ENCODE measurements at regions not wholly inside any gene's neighbourhood (a gene's known extent, or its start where the extent isn't known, plus 50 kb on each side); places are given as distances from the start of the nearest gene placed in this dataset.

DNA sequence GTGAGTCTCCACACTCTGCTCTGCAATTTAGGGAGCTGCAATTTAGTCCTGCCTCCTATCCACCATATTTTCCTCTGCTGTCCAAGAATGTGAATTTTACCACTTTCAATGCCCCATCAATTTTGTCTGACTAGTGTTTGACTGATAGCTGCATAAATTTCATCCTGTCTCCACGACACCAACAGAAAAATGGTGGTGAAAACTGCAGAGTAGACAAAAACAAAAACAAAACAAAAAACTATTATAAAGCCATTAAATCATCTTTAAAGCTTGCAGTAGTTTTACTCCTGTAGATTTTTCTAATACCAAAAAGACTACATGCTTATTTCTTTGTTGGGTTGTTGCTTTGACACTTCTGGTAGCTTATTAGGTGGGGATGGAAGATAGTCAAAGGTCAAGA, 322.0 kb downstream of the PAX1 start:
- intact Hi-C loops (cut with micrococcal nuclease; ENCODE audit: unreplicated experiment) = no loop called here
- Histone ChIP-seq H2AFZ (no peak overlapping the region), H3K27me3 (ENCODE audit: insufficient read depth, low read depth) (no peaks in the 10 kb centered on the region), H4K20me1 (ENCODE audit: insufficient read depth) (no peaks in the 10 kb centered on the region), H3K9me3 (ENCODE audit: insufficient read depth, low read depth) (no peaks in the 10 kb centered on the region; the same call in 1 of the 2 replicates), H3K79me2 (ENCODE audit: low read depth) (no peaks in the 10 kb centered on the region), H3K4me1 (replicated peaks; ENCODE audit: insufficient read depth) (no peaks in the 10 kb centered on the region), H3K9me2 (ENCODE audit: insufficient read depth) (no peaks in the 10 kb centered on the region), H3K4me2 (no peak overlapping the region), H3K4me3 (no peak overlapping the region), H3K36me3 (ENCODE audit: low read depth) (no peaks in the 10 kb centered on the region), H3F3A (ENCODE audit: insufficient read depth, low read depth) (no peaks in the 10 kb centered on the region), H3K27ac (no peak overlapping the region)
- DNase-seq = no peak
- ChIA-PET POLR2A (ENCODE audit: unreplicated experiment) (no interaction called here), CTCF (no interaction called here)
- no TSS peak for BruUV-seq (replicated peaks)
- TF ChIP-seq, protein P1, sequence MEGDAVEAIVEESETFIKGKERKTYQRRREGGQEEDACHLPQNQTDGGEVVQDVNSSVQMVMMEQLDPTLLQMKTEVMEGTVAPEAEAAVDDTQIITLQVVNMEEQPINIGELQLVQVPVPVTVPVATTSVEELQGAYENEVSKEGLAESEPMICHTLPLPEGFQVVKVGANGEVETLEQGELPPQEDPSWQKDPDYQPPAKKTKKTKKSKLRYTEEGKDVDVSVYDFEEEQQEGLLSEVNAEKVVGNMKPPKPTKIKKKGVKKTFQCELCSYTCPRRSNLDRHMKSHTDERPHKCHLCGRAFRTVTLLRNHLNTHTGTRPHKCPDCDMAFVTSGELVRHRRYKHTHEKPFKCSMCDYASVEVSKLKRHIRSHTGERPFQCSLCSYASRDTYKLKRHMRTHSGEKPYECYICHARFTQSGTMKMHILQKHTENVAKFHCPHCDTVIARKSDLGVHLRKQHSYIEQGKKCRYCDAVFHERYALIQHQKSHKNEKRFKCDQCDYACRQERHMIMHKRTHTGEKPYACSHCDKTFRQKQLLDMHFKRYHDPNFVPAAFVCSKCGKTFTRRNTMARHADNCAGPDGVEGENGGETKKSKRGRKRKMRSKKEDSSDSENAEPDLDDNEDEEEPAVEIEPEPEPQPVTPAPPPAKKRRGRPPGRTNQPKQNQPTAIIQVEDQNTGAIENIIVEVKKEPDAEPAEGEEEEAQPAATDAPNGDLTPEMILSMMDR (conservative IDR thresholded peaks at IDR 0.05) = no peak

GRCh38 chr20:22020201-22020600, 314.7 kb downstream of the PAX1 start:
- intact Hi-C loops (cut with micrococcal nuclease; ENCODE audit: unreplicated experiment) = no loop called here
- H2AFZ ChIP-seq = no peak overlapping the region
- H3F3A ChIP-seq (ENCODE audit: insufficient read depth, low read depth) = no peaks in the 10 kb centered on the region
- peaks cover 11% of the 10 kb centered on the region; the same call in 1 of the 2 replicates for H3K27me3 ChIP-seq (ENCODE audit: insufficient read depth, low read depth)
- H3K27ac ChIP-seq = no peak overlapping the region
- H3K4me3 ChIP-seq = no peak overlapping the region
- ChIA-PET CTCF (no interaction called here), POLR2A (ENCODE audit: unreplicated experiment) (no interaction called here)
- no peak overlapping the region for H3K4me2 ChIP-seq
- no peak for DNase-seq
- no peaks in the 10 kb centered on the region for H4K20me1 ChIP-seq (ENCODE audit: insufficient read depth)
- no peaks in the 10 kb centered on the region for H3K36me3 ChIP-seq (ENCODE audit: low read depth)
- no peaks in the 10 kb centered on the region for H3K4me1 ChIP-seq (replicated peaks; ENCODE audit: insufficient read depth)
- no peaks in the 10 kb centered on the region for H3K9me2 ChIP-seq (ENCODE audit: insufficient read depth)
- no TSS peak for BruUV-seq (replicated peaks)
- TF ChIP-seq, protein P1 (conservative IDR thresholded peaks at IDR 0.05) = no peak
- no peak for TF ChIP-seq EZH2 (IDR thresholded peaks at IDR 0.05; ENCODE audit: low read depth)
- no peaks in the 10 kb centered on the region; the same call in 1 of the 2 replicates for H3K9me3 ChIP-seq (ENCODE audit: insufficient read depth, low read depth)
- H3K79me2 ChIP-seq (ENCODE audit: low read depth) = no peaks in the 10 kb centered on the region

- no peaks in the 10 kb centered on the region for H3K36me3 ChIP-seq (ENCODE audit: low read depth)
- no peaks in the 10 kb centered on the region for H3K9me3 ChIP-seq (ENCODE audit: insufficient read depth, low read depth)
- no peak overlapping the region for H2AFZ ChIP-seq
- H3K4me1 ChIP-seq (replicated peaks; ENCODE audit: insufficient read depth) = no peaks in the 10 kb centered on the region
- no TSS peak for BruUV-seq (replicated peaks)
- CTCF ChIA-PET = no interaction called here
- intact Hi-C loops (cut with micrococcal nuclease; ENCODE audit: unreplicated experiment) = no loop called here
- no peak overlapping the region for H3K4me2 ChIP-seq
- no peak overlapping the region for H3K4me3 ChIP-seq
- no peaks in the 10 kb centered on the region for H3K9me2 ChIP-seq (ENCODE audit: insufficient read depth)
- H3K27ac ChIP-seq = no peak overlapping the region
- no peak for DNase-seq
- H4K20me1 ChIP-seq (ENCODE audit: insufficient read depth) = no peaks in the 10 kb centered on the region
- no peaks in the 10 kb centered on the region for H3F3A ChIP-seq (ENCODE audit: insufficient read depth, low read depth)
- H3K27me3 ChIP-seq (ENCODE audit: insufficient read depth, low read depth) = peaks cover 7% of the 10 kb centered on the region; the same call in 1 of the 2 replicates
- POLR2A ChIA-PET (ENCODE audit: unreplicated experiment) = no interaction called here
- TF ChIP-seq, protein P1 (conservative IDR thresholded peaks at IDR 0.05) = no peak
- no peak for TF ChIP-seq EZH2 (IDR thresholded peaks at IDR 0.05; ENCODE audit: low read depth)
- no peaks in the 10 kb centered on the region for H3K79me2 ChIP-seq (ENCODE audit: low read depth)
Observed at GRCh38 chr20:22008456-22008855, 303.0 kb downstream of the PAX1 start.
